Dermis blood vessel endothelial cell (primary cell): ENCODE measurements at regions not wholly inside any gene's neighbourhood (a gene's known extent, or its start where the extent isn't known, plus 50 kb on each side); places are given as distances from the start of the nearest gene placed in this dataset.
"Not testable (repeated sequence)": the region's sequence is repeated elsewhere in the genome, so short reads cannot be mapped to it uniquely, and the experiment has no call there.

Source experiments
- DNase-seq: peaks from one replicate; pipeline ENCODE4 v3.0.0; 2010

GRCh38 chrX:65331371-65331770 is 203.2 kb downstream of the LAS1L start:
- DNase-seq, result no peak

DNA sequence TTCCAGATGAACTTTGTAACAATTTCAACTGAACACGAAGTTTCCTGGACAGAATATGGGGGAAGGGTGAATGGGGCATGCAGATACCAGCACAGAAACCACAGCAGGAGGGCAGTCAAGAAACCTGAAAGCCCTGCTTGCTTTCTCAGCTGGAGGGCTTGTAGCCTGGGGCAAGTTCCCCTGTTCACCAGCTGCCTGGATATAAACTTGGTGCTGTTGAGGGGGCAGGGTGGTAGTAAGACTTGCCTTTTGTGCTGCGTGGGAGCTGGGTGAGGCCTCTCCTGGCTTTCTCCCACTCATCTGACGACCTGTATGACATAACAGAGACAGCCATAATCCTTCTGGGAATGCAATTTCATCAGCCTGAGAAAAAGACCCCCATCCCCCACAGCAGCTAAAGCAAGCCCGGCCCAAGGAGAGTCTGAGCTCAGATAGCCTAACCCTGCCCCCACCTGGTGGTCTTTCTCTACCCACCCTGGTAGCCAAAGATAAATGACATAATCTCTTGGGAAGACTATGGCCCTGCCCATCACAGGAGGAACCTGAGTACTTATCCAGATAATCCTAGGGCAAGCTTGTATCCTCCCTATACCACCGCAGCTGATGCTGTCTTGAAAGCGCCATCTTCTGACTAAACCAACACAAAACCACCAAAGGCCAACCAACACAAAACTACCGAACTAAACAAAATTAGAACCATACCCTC is 234.3 kb downstream of the LAS1L start:
- no peak for DNase-seq

DNA sequence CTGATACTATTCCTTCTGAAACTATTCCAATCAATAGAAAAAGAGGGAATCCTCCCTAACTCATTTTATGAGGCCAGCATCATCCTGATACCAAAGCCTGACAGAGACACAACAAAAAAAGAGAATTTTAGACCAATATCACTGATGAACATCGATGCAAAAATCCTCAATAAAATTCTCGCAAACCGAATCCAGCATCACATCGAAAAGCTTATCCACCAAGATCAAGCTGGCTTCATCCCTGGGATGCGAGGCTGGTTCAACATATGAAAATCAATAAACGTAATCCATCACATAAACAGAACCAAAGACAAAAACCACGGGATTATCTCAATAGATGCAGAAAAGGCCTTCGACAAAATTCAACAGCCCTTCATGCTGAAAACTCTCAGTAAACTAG is 251.7 kb downstream of the LAS1L start:
- DNase-seq, result not testable (repeated sequence)

GRCh38 chrX:65273152-65273551 is 261.4 kb downstream of the LAS1L start:
- no peak for DNase-seq

- no peak for DNase-seq
These were observed 268.1 kb downstream of the LAS1L start for GRCh38 chrX:65266482-65266881.

DNA sequence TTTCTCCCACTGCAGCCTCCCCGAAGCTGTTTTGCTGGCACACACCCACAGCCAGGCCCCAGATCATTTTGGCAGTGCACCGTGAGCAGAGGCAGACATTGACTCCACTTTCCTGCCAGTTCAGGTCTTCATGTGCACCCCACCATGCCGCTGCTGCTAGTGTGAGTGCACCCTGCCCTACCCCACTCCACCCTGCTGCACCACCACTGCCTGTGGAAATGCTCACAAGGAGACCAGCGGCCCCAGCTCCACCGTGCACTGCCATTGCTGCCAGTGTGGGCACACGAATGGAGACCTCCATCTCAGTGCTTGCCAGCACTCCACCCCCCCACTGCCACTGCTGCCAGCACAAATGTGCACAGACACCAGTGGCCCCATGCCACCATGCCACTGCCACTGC is 277.6 kb upstream of the ZC4H2 start:
- no peak for DNase-seq

DNA sequence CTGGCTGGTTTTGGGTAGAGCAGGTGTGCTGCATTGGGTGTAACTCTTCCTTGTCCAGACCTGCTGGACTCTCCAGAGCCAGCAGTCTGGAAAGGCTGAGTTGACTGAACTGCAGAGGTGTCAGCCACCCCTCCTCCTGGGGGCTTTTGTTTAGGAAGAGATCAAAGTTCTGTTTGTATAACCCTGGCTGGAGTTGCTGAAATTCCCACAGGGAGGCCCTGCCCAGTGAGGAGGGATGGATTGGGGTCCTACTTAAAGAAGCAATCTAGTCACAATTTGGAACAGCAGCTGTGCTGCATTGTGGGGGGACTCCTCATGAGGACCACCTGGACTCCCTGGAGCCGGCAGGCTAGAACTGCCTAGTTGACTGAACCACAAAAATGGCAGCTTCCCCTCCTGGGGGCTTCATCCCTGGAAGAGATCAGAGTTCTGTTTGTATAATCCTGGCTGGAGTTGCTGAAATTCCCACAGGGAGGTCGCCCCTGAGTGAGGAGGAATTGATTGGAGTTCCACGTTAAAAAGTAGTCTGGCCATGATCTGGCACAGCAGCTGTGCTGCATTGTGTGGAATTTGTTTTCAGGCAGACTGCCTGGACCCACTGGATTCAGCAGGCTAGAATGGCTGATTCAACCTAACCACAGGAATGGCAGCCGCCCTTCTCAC is 264.9 kb upstream of the ZC4H2 start:
- no peak for DNase-seq

- DNase-seq, result no peak
These were observed 227.3 kb upstream of the ZC4H2 start for GRCh38 chrX:65203545-65203944.

DNA sequence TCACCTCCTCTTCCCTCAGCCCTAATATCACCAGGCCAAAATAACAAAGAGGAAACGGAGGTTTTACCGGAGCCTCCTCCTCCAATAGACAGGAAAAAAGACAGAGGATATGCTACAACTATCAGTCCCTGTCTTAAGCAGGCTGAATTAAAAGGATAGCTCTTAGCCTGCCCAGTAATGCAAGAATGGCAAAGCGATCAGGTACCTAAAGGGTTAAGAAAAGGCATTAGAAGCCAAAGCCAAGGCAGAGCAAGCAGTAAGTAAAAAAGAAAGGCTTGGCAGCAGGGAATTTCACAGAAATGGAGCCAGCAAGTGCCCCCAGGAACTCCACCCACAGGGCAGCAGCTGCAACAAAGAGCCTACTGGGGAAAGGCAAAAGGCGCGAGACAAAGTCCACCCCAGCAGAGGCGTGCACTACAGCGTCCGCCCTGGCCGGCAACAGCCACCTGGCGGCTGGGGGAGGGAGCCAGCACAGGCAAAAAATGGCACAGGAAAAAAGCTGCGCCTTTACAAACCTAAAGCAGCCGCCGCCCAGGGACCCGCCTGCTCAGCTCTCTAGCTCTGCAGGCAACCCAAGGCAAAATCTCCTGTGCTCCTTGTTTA is 220.6 kb upstream of the ZC4H2 start:
- no peak for DNase-seq

- no peak for DNase-seq
These were observed 219.4 kb upstream of the ZC4H2 start for GRCh38 chrX:65195621-65196020.

GRCh38 chrX:65194547-65194946 is 218.3 kb upstream of the ZC4H2 start:
- no peak for DNase-seq

DNA sequence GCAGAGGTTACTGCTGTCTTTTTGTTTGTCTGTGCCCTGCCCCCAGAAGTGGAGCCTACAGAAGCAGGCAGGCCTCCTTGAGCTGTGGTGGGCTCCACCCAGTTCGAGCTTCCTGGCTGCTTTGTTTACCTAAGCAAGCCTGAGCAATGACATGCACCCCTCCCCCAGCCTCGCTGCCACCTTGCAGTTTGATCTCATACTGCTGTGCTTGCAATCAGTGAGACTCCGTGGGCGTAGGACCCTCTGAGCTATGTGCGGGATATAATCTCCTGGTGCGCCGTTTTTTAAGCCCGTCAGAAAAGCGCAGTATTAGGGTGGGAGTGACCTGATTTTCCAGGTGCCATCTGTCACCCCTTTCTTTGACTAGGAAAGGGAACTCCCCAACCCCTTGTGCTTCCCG is 187.1 kb upstream of the ZC4H2 start:
- DNase-seq, result not testable (repeated sequence)

- no peak for DNase-seq
These were observed 172.0 kb upstream of the ZC4H2 start for GRCh38 chrX:65148232-65148631.

GRCh38 chrX:65136424-65136823 is 160.2 kb upstream of the ZC4H2 start:
- no peak for DNase-seq

- DNase-seq, result no peak
These were observed 151.6 kb upstream of the ZC4H2 start for GRCh38 chrX:65127842-65128241.

DNA sequence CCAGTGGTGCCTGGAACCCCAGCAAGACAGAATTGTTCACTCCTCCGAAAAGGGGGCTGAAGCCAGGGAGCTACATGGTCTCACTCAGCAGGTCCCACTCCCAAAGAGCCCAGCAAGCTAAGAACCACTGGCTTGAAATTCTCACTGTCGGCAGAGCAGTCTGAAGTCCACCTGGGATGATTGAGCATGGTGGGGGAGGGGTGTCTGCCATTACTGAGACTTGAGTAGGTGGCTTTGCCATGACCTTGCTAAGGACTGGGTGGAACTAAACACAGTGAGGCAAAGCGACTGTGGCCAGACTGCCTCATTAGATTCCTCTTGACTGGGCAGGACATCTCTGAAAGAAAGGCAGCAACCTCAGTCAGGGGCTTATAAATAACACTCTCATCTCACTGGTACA is 122.6 kb upstream of the ZC4H2 start:
- DNase-seq, result no peak

GRCh38 chrX:65093658-65094057 is 117.4 kb upstream of the ZC4H2 start:
- no peak for DNase-seq

GRCh38 chrX:65073233-65073632 is 97.0 kb upstream of the ZC4H2 start:
- DNase-seq, result no peak

- DNase-seq, result no peak
These were observed 96.3 kb upstream of the ZC4H2 start for GRCh38 chrX:65072590-65072989.

- not testable (repeated sequence) for DNase-seq
These were observed 82.4 kb upstream of the ZC4H2 start for GRCh38 chrX:65058626-65059025.

DNA sequence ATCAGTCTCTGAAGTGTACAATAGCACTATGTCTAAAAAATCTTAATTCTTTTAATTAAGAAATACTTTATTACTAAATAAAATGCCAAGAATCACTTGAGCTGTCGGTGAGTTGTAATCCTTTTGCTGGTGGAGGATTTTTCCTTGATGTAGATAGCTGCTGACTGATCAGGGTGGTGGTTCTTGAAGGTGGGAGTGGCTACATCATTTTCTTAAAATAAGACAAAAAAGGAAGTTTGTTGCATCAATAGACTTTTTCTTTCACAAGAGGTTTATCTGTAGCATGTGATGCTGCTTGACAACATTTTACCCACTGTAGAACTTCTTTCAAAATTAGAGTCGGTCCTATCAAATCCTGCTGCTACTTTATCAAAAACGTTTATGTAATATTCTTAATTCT is 68.8 kb upstream of the ZC4H2 start:
- no peak for DNase-seq

DNA sequence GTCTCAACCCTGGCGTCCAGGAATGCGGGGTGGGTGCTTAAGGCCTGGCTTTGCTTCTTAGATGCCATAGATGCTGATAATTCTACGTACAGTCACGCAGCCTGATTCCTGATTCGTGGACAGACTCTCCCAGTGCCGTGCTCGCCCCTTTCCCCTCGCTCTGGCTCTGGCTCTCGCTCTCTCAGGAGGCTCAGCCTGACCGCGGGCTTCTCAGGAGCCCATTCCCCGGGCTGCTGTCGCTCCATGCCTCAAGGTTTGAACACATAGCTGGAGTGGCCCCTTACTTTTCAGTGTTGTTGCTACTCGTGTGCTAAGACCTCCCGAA is 59.2 kb upstream of the ZC4H2 start:
- DNase-seq, result no peak

- peak; percentile 15 for DNase-seq
These were observed 58.6 kb upstream of the ZC4H2 start, which contains the start of gene ZC3H12B for GRCh38 chrX:65034668-65035445. Gene ZC3H12B (plus strand): TSS chrX:65034826.

DNA sequence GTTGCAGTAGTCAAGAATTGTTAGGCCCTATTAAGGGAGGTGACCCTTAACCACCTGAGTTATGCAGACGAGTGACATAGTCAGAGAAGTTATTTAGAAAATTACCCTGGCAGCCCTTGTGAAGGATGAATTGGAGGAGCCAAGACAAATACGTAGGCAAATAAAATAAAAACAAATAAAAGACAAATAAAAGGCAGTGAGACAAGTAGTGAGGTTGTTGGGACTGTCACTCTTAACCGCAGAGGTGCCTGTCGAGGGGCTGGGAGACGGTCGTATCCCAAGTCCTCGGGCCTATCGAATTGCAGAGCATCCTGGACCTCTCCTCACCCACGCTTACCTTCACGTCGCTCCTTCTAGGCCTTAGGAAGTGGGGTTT is 58.0 kb upstream of the ZC4H2 start:
- DNase-seq, result no peak
